Endodermal cell (in vitro differentiated cells): ENCODE measurements at regions not wholly inside any gene's neighbourhood (a gene's known extent, or its start where the extent isn't known, plus 50 kb on each side); places are given as distances from the start of the nearest gene placed in this dataset.
"Not testable (repeated sequence)": the region's sequence is repeated elsewhere in the genome, so short reads cannot be mapped to it uniquely, and the experiment has no call there.

Experiments used
- DNase-seq: peaks from one replicate; pipeline ENCODE4 v3.0.0-alpha.2; 2017
- H3K27ac ChIP-seq: 2 replicates; pipeline ENCODE4 v1.5.1; 2013; ENCODE audit warnings: mild to moderate bottlenecking, low read depth, low read length, moderate library complexity
- H3K27me3 ChIP-seq: 2 replicates; pipeline ENCODE4 v1.6.1; 2013; ENCODE audit warnings: mild to moderate bottlenecking, low read length, moderate library complexity; ENCODE audit not compliant: insufficient read depth, control insufficient read depth, poor library complexity, severe bottlenecking
- H3K36me3 ChIP-seq: 2 replicates; pipeline ENCODE4 v1.7.0; 2013; ENCODE audit warnings: mild to moderate bottlenecking, low read length, moderate library complexity; ENCODE audit not compliant: control insufficient read depth, insufficient read depth
- H3K4me1 ChIP-seq: one replicate; pipeline ENCODE4 v1.7.0; 2013; ENCODE audit warnings: low read length; ENCODE audit not compliant: control insufficient read depth, insufficient read depth
- H3K4me3 ChIP-seq: 2 replicates; pipeline ENCODE4 v1.5.1; 2013; ENCODE audit warnings: mild to moderate bottlenecking, low read length, moderate library complexity
- H3K9ac ChIP-seq: 2 replicates; pipeline ENCODE4 v1.6.1; 2013; ENCODE audit warnings: mild to moderate bottlenecking, low read length, moderate library complexity; ENCODE audit not compliant: poor library complexity, severe bottlenecking; ENCODE audit errors: extremely low read depth
- H3K9me3 ChIP-seq: 2 replicates; pipeline ENCODE4 v1.6.1; 2013; ENCODE audit warnings: mild to moderate bottlenecking, low read length, moderate library complexity; ENCODE audit not compliant: control insufficient read depth
- H3K27ac Mint-ChIP-seq: 2 replicates; pipeline ENCODE4 v1.8.0; 2020; ENCODE audit warnings: mixed read lengths
- H3K27me3 Mint-ChIP-seq: 2 replicates; pipeline ENCODE4 v1.8.0; 2021; ENCODE audit warnings: mild to moderate bottlenecking, mixed read lengths; ENCODE audit not compliant: insufficient read depth
- H3K36me3 Mint-ChIP-seq: 2 replicates; pipeline ENCODE4 v1.8.0; 2020; ENCODE audit warnings: low read depth, mixed read lengths
- H3K4me1 Mint-ChIP-seq: 2 replicates; pipeline ENCODE4 v1.8.0; 2020; ENCODE audit warnings: mixed read lengths
- H3K4me3 Mint-ChIP-seq: 2 replicates; pipeline ENCODE4 v1.8.0; 2020; ENCODE audit warnings: mild to moderate bottlenecking, moderate library complexity, mixed read lengths
- H3K9me3 Mint-ChIP-seq: 2 replicates; pipeline ENCODE4 v1.8.0; 2020; ENCODE audit warnings: mild to moderate bottlenecking, mixed read lengths
- WGBS, 2 experiments: methylation state at CpG; one replicate each; pipeline versions ENCODE4 v1.1.5 to v1.1.7; 2013; ENCODE audit warnings: missing lambda C conversion rate in 2 of 2, mixed read lengths in 1 of 2; ENCODE audit not compliant: insufficient coverage in 1 of 2, insufficient read length in 1 of 2; 5-methylcytosine and 5-hydroxymethylcytosine counted together
- TF ChIP-seq, protein P1 (sequence below): fragments of 200-600 bp; sonication (generic); conservative IDR thresholded peaks from 2 replicates; pipeline ENCODE4 v1.5.0; 2021; ENCODE audit warnings: antibody characterized with exemption, mild to moderate bottlenecking

GRCh38 chr3:124064050-124064449, 72.1 kb upstream of the ROPN1 start:
- Mint-ChIP-seq H3K27ac (no peak overlapping the region), H3K27me3 (peaks cover 2% of the 10 kb centered on the region), H3K36me3 (no peaks in the 10 kb centered on the region), H3K4me1 (peaks cover 2% of the 10 kb centered on the region), H3K9me3 (no peaks in the 10 kb centered on the region), H3K4me3 (no peak overlapping the region)
- Histone ChIP-seq H3K27ac (peak overlapping the region; percentile 38), H3K4me1 (no peaks in the 10 kb centered on the region), H3K9me3 (no peaks in the 10 kb centered on the region), H3K36me3 (no peaks in the 10 kb centered on the region), H3K4me3 (no peak overlapping the region), H3K27me3 (peaks cover 5% of the 10 kb centered on the region), H3K9ac (no peak overlapping the region)
- TF ChIP-seq, protein P1, sequence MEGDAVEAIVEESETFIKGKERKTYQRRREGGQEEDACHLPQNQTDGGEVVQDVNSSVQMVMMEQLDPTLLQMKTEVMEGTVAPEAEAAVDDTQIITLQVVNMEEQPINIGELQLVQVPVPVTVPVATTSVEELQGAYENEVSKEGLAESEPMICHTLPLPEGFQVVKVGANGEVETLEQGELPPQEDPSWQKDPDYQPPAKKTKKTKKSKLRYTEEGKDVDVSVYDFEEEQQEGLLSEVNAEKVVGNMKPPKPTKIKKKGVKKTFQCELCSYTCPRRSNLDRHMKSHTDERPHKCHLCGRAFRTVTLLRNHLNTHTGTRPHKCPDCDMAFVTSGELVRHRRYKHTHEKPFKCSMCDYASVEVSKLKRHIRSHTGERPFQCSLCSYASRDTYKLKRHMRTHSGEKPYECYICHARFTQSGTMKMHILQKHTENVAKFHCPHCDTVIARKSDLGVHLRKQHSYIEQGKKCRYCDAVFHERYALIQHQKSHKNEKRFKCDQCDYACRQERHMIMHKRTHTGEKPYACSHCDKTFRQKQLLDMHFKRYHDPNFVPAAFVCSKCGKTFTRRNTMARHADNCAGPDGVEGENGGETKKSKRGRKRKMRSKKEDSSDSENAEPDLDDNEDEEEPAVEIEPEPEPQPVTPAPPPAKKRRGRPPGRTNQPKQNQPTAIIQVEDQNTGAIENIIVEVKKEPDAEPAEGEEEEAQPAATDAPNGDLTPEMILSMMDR = no peak
- WGBS, 2 experiments = 95% methylated on average over 1 of the region's 1 CpG; no CpG with 5 or more reads in 1 of the 2 experiments
- DNase-seq = no peak

DNA sequence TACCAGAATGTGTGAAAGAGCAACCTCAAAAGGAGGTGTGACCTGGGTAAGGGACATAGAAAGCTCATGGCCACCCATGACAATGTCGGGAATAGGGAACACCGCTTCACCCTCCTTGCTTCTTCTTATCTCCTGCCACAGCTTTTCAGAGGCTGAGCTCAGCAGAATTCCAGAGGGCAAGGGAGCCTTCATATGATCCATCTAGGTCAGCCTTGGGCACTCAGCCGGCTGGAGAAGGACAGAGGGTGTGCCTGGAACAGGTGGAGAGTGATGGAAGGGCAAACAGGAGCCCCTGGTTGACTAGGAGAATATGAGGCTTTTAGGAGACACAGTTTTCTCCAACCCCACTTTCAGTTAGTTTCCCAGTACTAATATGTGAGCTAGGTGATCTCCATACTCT, 74.6 kb upstream of the ROPN1 start:
- not testable (repeated sequence) for H3K4me3 ChIP-seq, H3K27ac ChIP-seq, H3K9ac ChIP-seq, H3K4me1 ChIP-seq, H3K27ac Mint-ChIP-seq, H3K4me3 Mint-ChIP-seq, H3K27me3 ChIP-seq, H3K9me3 ChIP-seq, H3K27me3 Mint-ChIP-seq, H3K4me1 Mint-ChIP-seq, H3K36me3 Mint-ChIP-seq, DNase-seq, H3K9me3 Mint-ChIP-seq, H3K36me3 ChIP-seq
- 93 to 97% methylated on average over 3 of the region's 3 CpGs for WGBS, 2 experiments

DNA sequence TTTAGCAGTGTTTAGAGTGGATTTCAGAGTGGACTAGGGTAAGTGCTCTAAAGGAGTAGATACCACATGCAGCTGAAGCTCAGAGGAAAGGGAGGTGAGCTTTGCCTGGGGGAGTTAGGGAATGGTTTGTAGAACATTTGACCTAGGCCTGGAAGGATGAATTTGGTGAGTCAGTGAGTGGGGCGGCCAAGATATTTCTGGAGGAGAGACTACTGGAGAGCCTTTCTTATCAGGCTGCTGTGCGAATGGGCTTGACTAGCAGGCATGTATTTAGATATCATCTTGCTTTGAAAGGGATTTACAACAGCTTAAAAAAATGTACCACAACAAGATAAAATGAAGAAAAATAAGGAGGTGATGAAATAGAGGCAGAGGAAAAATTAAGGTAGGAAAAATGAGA, 77.8 kb upstream of the ROPN1 start:
- 92% methylated on average over 2 of the region's 2 CpGs; no CpG with 5 or more reads in 1 of the 2 experiments for WGBS, 2 experiments
- not testable (repeated sequence) for H3K4me3 ChIP-seq, H3K27ac Mint-ChIP-seq, H3K9ac ChIP-seq, H3K27me3 Mint-ChIP-seq, H3K9me3 ChIP-seq, H3K36me3 Mint-ChIP-seq, H3K4me1 Mint-ChIP-seq, H3K36me3 ChIP-seq, H3K9me3 Mint-ChIP-seq, H3K4me3 Mint-ChIP-seq, H3K27ac ChIP-seq, DNase-seq, H3K27me3 ChIP-seq, H3K4me1 ChIP-seq

DNA sequence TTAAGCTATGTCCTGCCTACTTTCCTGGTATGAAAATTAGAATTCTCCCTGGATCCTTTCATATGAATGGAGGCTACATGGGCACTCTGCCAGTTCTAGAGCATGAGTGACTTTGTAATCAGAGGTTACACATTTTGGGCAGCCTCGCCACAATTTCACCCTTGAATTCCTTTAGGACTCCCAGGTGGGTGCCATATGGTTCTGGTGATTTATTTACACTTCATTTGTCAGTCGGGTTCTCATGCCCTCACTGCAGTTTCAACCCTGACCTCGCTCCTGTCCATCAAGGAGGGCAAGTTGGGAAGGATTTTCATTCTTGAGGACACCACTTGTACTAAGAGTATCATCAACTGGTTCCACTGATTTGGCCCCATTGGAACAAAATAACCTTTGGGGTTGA, 83.2 kb upstream of the ROPN1 start:
- not testable (repeated sequence) for DNase-seq, H3K27me3 Mint-ChIP-seq, H3K9me3 Mint-ChIP-seq, H3K27me3 ChIP-seq, H3K36me3 Mint-ChIP-seq, H3K4me3 ChIP-seq, H3K27ac Mint-ChIP-seq, H3K36me3 ChIP-seq, H3K27ac ChIP-seq, H3K9ac ChIP-seq, H3K4me1 Mint-ChIP-seq, H3K9me3 ChIP-seq, H3K4me1 ChIP-seq, H3K4me3 Mint-ChIP-seq
- 90 to 95% methylated on average over 3 of the region's 3 CpGs for WGBS, 2 experiments
